Activated CD8-positive, alpha-beta memory T cell treated with anti-CD3 and anti-CD28 coated beads, Interleukin-2, amount 50 U/mL, for 48 hours (primary cell): ENCODE measurements at regions not wholly inside any gene's neighbourhood (a gene's known extent, or its start where the extent isn't known, plus 50 kb on each side); places are given as distances from the start of the nearest gene placed in this dataset.
"Not testable (repeated sequence)": the region's sequence is repeated elsewhere in the genome, so short reads cannot be mapped to it uniquely, and the experiment has no call there.

Experiments used
- DNase-seq: peaks from one replicate; pipeline ENCODE4 v3.0.0-alpha.2; 2020

DNA sequence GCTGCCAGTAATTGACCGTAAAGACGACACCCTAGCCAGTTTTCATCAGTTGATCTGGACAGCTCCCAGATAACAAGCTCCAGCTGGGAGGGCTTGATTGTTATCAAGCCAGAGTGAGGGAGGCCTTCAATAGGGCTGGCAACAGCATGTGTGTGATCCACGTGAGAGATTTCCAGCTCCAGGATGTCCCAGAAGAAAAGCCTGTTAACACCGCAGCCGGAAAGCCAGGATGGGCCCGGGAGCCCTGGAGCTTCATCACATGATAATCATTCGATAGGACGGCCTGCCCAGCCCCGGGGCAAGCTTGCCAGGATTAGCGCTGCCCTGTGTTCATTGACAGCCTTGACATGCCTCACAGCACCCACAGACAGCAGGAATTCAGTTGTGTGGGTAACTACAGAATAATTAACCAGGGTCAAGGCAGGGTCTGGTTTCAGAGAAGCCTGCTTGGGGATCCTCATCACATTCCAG, 182.5 kb downstream of the C1D start:
- DNase-seq, result no peak

DNA sequence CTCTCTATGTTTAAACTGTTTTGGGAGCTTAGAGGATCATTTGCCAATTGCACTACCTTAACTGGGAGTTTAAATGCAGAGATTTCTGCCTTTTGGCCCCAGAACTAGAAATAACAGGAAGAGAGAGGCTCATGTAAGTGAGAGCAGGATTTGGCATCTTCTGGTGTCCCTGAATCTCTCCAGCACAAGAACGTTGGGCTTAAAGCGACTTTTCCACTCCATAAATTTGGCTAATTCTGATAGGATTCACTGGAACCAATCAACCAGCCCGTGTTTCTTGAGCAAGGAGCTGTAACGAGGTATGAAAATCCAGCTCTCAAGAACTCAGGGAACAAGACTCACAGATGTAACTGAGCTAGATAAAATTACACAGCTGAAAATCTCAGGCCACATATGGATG, 181.0 kb downstream of the C1D start:
- no peak for DNase-seq

DNA sequence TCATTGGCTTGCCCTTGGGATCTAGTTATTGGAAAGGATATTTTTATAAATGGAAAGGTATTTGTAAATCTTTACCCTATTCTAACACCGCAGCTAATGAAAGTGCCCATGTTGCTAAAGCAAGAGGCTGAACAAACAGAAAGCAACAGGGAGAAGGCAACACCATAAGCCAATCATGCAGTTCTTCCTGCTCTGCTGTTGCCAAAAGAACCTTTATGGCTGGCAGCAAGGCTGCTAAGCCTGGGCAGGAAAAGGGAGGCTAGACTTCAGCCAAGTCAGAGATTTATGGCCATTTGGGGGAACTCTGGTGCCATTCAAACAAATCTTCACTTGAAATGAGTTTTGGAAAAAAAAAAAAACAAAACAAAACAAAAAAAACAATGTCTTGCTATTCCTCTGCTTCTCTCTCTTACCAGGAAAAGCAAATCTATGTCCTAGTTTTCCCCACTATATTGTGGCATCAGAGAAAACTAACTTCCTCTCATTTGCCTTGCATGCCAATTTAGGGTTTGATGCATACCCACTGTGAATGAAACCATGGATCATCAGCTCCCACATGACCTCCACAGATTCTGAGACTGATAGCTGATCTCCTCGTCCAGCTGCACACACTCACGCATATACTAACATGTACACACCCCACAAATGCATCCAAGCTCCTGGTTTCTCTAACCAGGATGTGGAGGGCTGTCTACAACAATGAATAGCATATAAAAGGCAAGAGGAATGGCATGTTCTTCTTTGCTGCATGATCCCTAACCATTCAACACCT, 179.3 kb downstream of the C1D start:
- DNase-seq, result no peak

DNA sequence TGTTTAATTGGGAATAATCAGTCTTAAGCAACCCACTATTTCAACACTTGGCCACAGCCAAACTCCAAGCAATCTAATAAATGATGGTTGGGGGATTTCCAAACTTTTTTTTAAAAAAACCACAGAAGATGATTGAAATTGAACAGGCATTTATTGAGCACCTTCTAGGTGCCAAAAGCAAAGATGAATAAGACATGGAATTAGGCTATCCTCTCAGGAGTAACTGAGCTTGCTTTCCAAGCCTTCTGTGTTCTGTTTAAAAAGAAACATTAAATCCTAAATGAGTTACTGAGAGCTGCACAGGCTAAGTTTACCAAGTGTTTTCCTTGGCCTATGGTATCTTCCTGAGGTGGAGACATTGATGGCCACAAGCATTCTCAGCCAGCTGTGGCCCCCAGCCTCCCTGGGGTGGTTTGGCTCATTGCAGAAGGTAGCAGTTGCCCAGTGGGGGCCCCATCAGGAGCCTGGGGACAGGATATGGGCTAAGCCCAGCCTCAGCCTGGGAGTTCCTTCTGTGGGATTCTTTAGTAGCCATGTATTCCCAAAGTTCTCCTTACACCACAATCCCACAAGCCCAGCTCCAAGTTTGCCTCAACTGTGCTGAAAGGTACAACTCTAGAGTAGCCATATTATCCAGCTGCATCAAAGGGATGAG, 174.3 kb downstream of the C1D start:
- no peak for DNase-seq

DNA sequence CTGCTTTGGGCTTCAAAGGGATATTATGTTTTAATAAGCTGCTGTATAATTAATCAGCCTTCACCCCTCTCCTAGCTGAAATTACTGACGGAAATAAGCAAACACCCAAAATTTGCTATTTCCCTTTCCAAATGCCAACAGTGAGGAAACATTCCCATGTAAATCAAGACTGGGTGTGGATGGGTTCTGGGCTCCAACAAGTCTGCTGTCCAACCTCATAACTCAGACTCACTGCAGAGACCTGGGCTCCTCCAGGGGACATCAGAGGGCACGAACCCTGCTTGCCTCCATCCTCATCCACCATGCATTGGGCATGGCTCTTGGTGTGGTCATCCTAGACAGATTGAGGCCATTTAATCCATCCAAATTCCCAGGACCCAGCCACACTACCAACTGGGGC, 173.7 kb downstream of the C1D start:
- no peak for DNase-seq

DNA sequence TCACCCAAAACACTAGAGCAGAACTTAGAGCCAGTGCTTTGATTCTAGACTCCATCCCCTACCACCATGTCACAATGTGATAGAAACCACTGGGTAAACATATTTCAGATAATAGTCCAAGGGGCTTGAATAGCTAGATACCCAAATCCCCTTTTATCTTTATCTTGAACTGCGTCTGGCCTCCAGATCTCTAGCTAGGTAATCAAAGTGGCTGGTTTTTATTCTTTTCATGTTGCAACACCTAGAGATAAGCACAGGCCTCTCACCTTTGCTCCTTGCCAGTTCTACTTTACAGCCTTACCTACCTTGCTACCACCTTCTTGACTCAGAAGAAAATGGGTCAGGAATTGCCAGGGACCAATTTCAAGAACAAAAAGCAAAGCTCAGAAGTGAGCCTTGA, 171.2 kb downstream of the C1D start:
- no peak for DNase-seq

DNA sequence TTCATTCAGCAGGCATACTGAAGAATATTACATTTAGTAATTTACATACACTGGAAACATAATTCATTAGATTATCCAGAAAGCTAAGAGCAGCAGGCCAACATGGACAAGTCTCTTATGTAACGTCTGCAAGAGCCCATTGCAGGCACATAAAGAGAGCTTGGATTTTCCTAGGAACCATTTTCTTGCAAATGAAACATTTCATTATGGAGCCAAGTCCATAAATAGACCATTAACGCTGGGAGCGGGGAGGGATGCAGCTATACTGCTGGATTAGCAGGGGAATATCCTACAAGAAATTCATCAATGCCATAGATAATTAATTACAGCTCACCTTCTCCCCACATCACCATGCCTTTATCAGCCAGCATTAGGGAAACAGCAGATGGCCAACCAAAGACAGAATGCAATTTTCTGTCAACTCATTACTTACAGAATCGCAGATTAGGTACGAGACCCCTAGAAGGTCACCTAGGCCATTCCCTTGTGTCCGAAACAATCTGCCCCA, 170.4 kb downstream of the C1D start:
- no peak for DNase-seq

DNA sequence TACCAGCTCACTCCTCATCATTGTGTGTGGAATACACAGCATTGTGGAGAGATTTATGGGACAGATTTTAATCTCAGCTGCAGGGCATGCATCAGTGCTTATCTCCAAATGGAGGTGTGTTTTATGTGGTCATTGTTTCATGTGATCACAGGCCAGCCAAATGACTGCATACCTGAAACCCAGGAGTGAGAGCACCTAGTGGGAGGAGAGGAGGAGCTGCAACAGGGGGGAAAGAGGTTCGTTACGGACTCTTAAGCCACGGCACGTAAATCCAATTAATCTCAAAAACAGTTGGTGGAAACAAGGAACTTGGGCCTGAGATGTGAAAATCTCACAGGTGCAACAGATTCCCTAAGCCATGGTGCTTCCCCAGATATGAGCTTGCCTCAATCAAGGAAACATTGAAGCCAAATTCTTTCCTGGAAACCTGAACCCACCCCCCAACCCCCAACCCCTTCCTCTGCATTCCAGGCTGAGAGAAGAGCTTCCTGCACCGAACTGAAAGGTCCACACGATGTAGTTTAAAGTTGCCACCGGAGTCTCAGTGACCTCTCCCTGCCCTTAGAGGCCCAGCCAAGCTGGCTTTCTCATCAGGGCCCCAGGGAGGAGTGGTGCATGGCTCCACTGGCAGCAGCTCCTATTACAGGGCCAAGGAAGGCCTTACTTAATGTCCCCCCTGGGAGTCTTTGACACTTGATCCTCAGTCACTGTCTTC, 167.4 kb downstream of the C1D start:
- no peak for DNase-seq

DNA sequence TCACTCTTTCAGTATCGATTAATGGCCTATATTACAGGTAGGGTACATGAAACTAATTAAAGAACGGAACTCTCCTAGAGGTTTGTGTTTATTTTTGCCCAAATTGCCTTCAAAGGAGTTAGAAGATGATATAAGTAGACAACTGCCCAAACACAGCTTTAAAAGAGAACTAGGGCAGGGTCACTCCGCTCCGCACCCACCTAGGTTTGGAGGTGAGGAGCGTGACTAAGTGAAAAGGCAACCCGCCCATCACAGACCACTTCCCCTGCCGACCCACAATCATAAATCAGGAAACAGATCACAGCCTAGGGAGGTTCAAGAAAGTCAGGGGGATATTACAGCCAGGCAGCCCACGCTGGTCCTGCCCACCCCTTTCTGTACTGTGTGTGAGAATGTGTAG, 166.7 kb downstream of the C1D start:
- DNase-seq, result no peak

DNA sequence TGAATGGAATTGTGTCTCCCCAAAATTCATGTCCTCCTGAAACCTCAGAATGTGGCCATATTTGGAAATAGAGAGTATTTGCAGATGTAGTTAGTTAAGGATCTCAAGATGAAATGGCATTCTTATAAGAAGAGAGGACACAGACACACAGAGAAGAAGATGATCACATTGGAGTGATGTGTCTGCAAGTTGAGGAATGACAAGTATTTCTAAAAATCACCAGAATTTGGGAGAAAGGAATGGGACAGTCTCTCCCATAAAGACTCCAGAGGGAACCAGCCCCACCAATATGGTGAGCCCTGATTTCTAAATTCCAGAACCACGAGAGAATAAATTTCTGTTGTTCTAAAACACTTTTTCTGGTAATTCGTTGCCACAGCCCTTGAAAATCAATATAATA, 166.3 kb downstream of the C1D start:
- DNase-seq, result no peak

DNA sequence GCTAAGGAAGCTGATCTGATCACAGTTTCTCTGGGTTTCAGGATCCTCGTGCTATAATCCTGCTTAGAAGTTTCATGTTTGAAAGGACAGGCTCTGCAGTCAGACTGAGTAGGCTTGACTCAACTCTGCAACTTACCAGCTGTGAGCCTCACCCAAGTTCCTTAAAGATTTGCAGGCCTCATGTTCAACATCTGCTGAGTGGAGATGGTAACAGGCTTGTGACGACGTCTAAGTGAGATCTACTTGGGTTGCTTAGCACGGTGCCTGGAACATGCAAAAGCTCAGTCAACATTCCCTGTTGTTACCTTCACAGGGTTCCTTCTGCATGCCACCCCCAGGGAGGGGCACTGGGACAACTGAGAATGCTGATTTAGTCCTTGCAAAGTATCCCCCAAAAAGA, 164.2 kb downstream of the C1D start:
- DNase-seq, result no peak

DNA sequence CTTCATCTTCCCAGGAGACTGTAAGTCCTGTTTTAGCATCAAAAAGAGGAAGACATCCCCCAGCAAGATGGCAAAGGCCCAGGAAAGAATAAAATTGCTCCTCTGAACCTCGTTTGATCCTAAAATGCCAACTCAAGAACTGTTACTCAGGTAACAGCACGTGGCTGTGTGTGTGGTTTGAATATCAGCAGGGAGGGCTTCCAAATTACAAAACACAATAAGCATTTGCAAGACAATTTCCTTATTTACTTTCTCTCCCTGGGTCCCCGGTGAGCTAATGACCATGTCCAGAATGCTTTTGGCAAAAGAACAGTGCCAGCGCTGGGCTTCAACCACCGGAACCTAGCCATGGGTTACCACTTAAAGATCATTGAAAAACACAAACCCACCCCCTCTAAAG, 163.6 kb downstream of the C1D start:
- DNase-seq, result no peak

DNA sequence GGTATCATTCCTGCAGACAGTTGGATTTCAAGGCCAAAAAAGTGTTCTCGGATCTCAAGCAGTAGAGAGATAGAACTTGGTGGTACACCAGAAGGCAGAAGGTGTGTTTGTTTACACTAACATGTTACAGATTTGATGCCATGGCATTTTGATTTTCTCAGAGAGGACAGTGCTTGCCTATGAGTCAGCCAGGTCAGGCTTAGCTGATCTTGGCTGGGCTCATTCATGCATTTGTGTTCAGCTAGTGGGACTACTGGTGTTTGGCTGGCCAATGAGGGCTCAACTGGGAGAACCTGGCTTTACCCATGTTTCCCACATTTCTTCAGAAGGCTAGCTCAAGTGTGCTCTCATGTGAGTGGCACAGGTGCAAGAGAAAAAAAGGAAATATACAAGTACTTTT, 162.0 kb downstream of the C1D start:
- no peak for DNase-seq

DNA sequence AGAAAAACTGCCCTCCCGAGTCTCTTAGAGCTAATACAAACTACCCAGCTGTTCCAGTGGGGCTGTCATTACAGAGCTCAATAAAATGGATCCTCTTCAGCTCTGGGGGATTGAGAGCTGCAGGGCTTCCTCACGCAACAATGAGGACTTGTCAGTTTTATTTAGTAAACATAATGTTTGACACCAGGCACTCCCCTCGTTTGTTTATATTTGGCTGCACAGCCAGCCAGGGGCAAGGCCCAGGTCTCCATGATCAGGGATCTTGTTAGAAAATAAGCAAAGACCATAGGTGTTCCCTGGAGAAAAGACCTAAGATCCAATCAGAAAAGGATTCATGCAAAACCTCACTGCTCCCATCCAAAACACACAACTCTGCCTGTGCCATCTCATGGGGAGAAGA, 158.2 kb downstream of the C1D start:
- no peak for DNase-seq

DNA sequence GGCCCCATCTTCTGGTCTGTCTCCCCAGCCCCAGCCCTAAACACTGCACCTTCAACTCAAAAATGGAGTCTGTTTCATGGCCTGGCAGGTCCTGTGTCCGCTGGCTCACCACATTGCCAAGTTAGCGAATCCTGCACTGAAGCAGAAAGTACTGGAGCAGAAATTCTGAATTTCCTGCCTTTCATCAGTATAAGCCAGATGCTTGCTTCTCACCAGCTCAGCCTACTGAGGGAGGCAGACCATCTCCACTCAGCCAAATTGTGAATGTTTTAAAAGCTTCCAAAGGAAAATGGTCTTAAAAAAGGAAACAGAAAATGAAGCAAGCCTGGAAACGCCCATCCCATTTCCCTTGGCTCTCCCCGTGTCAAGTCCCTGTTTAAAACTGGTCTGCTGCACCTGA, 157.8 kb downstream of the C1D start:
- no peak for DNase-seq

DNA sequence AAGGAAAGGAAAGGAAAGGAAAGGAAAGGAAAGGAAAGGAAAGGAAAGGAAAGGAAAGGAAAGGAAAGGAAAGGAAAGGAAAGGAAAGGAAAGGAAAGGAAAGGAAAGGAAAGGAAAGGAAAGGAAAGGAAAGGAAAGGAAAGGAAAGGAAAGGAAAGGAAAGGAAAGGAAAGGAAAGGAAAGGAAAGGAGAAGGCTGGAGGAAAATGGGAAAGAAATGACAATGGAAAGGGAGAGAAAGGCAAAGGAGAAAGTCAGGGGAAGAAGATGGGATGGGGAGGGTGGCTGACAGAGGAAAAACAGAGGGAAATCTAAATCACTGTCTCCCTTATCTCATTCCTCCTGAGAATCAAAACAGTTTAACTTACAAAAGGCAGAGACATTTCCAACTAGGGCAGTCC, 156.3 kb downstream of the C1D start:
- not testable (repeated sequence) for DNase-seq

DNA sequence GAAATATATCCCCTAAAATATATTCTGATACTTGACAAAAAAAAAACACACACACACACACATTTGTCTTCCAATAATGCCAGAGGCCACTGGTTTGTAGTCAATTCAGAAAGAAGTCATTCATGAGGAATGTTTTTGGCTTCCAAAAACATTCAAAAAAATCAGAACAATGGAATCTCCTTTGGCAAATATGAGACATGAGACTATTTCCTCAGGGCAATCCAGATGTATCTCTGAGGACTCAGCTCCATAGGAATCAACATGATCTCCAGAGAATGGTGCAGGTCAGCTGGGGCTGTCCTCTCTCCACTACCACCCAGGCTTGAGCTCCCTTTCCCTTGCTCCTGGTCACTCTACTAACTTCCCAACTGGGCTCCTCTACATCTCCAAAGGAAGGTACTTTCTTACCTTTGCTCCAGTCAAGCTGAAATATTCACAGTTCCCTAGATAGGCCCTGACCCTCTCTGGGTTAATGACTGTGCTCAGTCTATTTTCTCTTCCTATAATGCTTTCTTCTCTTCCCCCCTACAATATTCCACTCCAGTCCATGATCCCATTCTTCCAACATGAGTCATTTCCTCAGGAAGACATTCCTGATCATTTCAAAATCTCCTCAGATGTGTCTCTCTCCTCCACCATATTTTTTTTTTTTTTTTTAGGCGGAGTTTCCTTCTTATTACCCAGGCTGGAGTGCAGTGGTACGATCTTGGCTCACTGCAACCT, 145.3 kb downstream of the C1D start:
- DNase-seq, result no peak

DNA sequence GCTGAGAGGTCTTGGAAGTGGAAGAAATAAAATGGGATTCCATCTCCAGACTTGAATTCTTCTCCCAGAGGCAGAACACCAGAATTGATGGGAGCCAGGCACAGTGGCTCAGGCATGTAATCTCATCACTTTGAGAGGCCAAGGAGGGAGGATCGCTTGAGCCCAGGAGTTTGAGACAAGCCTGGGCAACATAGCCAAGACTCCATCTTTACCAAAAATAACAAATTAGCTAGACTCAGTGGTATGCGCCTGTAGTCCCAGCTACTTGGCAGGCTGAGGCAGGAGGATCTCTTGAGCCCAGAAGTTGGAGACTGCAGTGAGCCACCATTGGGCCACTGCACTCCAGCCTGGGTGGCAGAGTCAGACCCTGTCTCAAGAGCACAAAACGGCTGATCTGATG, 144.3 kb downstream of the C1D start:
- no peak for DNase-seq

DNA sequence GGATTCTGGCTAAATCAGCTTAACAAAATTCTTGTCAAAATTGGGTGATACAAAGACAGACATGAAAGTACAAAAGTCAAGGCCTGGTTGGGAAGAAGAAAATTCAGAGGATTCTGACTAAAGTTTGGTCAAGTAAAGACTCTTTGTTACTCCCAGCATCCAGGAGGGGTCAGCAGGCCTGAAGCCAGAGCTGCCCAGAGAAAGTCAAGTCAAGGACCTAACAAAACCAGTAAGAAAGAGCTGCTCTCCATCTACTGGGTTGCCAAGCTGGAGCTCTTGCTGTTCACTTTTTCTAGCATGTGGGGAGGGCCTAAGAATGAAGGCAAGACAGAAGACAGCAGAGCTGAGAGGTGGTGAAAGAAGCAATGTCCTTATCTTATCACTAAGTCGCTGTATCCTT, 143.3 kb downstream of the C1D start:
- DNase-seq, result no peak

DNA sequence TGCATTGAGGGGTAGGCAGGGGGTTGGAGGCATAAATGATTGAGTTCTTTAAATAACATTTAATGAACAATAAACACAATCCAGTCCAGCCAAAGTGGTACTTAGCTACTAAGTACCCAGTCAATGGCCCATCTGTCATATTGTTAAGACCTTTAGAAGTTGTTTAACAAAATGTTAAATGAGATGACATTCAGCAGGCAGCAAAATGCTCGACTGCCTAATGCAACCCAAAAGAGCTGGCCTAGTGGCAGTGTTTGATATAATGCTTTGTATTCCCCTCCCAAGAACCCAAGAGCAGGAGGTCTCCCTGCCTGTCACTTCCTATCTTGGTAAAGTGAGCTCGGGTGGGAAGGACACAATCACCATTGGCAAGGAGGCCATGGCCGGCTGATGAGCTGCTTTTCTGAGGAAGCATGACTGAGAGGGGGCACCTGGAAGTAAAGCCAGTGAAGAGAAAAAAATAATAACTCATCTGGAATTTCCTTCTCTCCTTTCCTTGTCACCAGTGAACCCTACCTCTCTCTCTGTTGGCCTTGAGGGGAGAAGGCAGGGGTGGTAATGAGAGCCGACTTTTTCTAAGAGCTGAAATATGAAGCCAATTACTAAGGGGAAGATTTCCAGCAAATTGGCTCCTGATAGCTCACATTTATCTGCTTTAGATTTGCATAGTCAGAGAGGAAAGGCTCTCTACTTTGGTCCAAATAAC, 140.6 kb downstream of the C1D start:
- no peak for DNase-seq

DNA sequence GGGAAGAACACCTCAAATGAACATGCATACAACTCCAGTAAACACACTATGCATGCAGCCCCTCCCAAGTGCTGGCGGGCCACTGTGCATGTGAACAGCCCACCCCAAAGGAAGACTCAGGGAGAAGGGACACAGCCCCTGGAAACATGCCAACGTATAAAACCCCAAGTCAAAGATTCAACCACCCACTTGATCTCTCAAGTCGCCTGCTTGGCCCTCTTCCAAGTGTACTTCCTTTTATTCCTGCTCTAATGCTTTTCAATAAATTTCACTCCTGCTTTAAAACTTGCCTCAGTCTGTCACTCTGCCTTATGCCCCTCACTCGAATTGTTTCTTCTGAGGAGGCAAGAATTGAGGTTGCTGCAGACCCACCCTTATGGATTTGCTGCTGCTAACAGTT, 139.1 kb downstream of the C1D start:
- no peak for DNase-seq

DNA sequence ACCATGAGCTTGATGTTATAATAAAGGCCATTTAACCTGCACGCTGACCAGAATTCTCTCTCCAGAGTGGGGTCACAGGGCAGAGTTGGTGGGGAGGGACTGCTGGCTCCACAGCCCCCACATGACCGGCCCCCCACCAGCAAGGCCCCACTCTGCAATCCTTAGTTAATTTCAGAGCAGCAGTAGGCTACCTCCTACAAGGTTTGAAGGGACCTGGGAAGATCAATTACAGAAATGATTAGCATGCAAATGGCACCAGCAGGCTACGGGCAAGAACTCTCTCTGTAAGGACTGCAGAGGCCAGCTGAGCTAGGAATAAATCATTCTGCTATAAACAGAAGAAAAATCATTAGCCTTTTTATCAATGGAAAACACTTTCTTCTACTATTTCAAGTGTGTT, 135.3 kb downstream of the C1D start:
- DNase-seq, result no peak

DNA sequence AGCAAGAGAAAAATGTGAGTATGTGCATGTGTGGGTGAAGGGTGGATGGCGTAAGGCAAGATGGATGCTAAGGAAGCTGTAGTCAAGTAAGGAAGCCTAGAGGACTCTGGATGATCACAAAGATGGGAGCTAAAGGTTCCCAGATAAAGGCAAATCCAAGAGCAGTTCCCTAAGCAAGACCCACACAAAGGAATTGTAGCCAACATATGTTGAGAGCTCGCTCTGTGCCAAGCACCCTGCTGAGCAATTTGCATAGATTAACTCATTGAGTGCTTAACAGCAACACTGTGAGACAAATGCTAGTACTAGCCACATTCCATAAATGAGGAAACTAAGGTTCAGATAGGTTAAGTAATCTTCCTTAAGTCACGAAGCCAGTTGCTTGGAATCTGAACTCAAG, 132.6 kb downstream of the C1D start:
- no peak for DNase-seq
